ENCODE measurements at regions not wholly inside any gene's neighbourhood (a gene's known extent, or its start where the extent isn't known, plus 50 kb on each side); places are given as distances from the start of the nearest gene placed in this dataset.
A peak's percentile ranks its signal among the peaks of the same experiment; 100 is the strongest.

- no peak for DNase-seq (ENCODE audit: low read depth)
Observed at GRCh38 chr2:13015532-13016320, 299.0 kb downstream of the TRIB2 start.

- DNase-seq (ENCODE audit: low read depth): no peak
Observed at GRCh38 chr2:13018490-13018889, 301.8 kb downstream of the TRIB2 start.

GRCh38 chr2:13019781-13020180, 303.0 kb downstream of the TRIB2 start:
- no peak for DNase-seq (ENCODE audit: low read depth)

GRCh38 chr2:13020469-13020868, 303.7 kb downstream of the TRIB2 start:
- no peak for DNase-seq (ENCODE audit: low read depth)

- no peak for DNase-seq (ENCODE audit: low read depth)
Observed at GRCh38 chr2:13021470-13021957, 304.8 kb downstream of the TRIB2 start.

- DNase-seq (ENCODE audit: low read depth): no peak
Observed at GRCh38 chr2:13030606-13031005, 313.9 kb downstream of the TRIB2 start.

GRCh38 chr2:13034861-13035260, 318.1 kb downstream of the TRIB2 start:
- no peak for DNase-seq (ENCODE audit: low read depth)

- DNase-seq (ENCODE audit: low read depth): no peak
Observed at GRCh38 chr2:13035866-13036265, 319.1 kb downstream of the TRIB2 start.

GRCh38 chr2:13040043-13040442, 323.3 kb downstream of the TRIB2 start:
- DNase-seq (ENCODE audit: low read depth): no peak

- peak; percentile 17 for DNase-seq (ENCODE audit: low read depth)
Observed at GRCh38 chr2:13046557-13047165, 329.9 kb downstream of the TRIB2 start.

GRCh38 chr2:13050764-13051163, 334.0 kb downstream of the TRIB2 start:
- peak; percentile 47 for DNase-seq (ENCODE audit: low read depth)

GRCh38 chr2:13052547-13052946, 335.8 kb downstream of the TRIB2 start:
- DNase-seq (ENCODE audit: low read depth): no peak

- no peak for DNase-seq (ENCODE audit: low read depth)
Observed at GRCh38 chr2:13056259-13056843, 339.6 kb downstream of the TRIB2 start.

- no peak for DNase-seq (ENCODE audit: low read depth)
Observed at GRCh38 chr2:13057671-13058070, 340.9 kb downstream of the TRIB2 start.

- DNase-seq (ENCODE audit: low read depth): no peak
Observed at GRCh38 chr2:13066676-13067075, 349.9 kb downstream of the TRIB2 start.

- no peak for DNase-seq (ENCODE audit: low read depth)
Observed at GRCh38 chr2:13067508-13067907, 350.8 kb downstream of the TRIB2 start.

- no peak for DNase-seq (ENCODE audit: low read depth)
Observed at GRCh38 chr2:13089971-13090370, 373.2 kb downstream of the TRIB2 start.

GRCh38 chr2:13091455-13091854, 374.7 kb downstream of the TRIB2 start:
- DNase-seq (ENCODE audit: low read depth): no peak

GRCh38 chr2:13091861-13092378, 375.2 kb downstream of the TRIB2 start:
- no peak for DNase-seq (ENCODE audit: low read depth)

GRCh38 chr2:13093416-13093991, 376.8 kb downstream of the TRIB2 start:
- DNase-seq (ENCODE audit: low read depth): no peak

GRCh38 chr2:13102397-13103063, 385.8 kb downstream of the TRIB2 start:
- no peak for DNase-seq (ENCODE audit: low read depth)

GRCh38 chr2:13103151-13103550, 386.4 kb downstream of the TRIB2 start:
- DNase-seq (ENCODE audit: low read depth): no peak
